Mucosa of gallbladder (tissue), 1 donor: ENCODE measurements at regions not wholly inside any gene's neighbourhood (a gene's known extent, or its start where the extent isn't known, plus 50 kb on each side); places are given as distances from the start of the nearest gene placed in this dataset.
"Not testable (repeated sequence)": the region's sequence is repeated elsewhere in the genome, so short reads cannot be mapped to it uniquely, and the experiment has no call there.

Experiments used
- DNase-seq: peaks from one replicate; pipeline ENCODE4 v3.0.0-alpha.2; 2020; ENCODE audit warnings: low spot score
- donor health status: DM: no; HTN: no; CAD: no.

DNA sequence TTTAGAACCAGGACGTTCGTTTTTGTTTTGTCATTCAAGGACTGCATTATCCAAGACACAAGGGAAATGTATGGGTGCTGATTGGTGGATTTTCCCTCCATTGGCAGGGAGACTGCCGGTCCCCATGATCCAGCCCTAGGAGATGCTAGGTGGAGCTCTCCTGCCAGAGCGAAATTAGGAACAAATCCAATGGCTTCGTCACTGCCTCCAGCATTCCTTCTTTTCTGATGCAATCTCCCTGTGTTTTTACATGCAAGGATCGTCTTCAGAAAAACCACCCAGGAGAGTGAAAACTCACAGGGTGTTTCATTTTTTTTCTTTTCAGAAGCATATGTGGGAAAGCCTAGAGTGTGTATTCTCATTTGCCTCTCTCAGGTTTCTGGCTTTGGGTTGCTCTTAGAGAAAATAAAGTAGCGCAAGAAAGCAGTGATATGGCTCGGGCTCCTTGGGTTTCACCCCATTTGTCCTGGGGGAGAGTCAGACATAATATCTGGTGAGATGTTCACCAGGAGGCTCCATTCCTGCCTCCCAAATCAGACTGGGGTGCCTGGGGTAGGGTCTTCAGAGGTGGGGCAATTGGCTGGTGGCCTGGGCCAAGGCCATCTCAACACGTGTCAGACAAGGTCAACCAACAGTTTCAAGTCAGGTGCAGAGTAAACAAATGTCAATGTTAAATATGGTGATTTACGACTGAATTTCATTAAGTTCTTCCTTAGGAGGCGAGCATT is 450.9 kb upstream of the MKI67 start:
- no peak for DNase-seq

DNA sequence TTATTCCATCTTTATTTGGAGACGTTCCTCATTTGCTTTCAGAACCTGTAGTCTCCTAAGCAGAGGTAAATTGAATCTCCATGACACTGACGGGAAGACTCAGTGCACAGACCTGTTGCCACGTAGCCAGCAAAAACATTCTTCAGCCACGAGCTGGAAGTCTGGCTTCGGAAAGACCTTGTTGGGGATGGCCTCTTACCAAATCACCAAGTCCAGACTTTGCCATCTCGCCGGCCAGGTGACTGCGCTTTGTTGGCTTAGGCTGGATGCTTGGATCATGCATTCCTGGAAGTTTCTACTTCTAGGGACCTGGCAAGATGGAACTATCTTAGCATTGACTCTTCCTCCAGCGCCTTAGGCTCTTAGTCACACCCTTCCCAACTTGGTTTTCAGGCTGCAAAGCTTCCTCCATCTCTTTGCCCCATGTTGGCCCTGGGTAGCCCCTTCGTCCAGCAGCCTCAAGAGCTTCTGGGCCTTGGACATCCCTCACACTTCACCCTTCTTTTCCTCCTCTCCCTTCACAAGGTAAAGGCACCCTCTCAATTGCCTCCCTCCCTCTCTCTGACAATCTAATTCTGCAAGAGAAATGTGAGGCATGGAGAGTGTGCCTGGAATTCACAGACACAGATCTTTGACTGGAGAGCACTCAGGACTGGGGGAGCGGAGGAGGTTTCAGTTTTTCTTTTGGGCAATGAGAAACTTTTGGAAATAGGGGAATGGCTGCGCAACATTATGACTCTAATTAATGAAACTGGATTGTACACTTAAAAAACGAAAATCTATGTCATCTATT is 451.9 kb upstream of the MKI67 start:
- no peak for DNase-seq

DNA sequence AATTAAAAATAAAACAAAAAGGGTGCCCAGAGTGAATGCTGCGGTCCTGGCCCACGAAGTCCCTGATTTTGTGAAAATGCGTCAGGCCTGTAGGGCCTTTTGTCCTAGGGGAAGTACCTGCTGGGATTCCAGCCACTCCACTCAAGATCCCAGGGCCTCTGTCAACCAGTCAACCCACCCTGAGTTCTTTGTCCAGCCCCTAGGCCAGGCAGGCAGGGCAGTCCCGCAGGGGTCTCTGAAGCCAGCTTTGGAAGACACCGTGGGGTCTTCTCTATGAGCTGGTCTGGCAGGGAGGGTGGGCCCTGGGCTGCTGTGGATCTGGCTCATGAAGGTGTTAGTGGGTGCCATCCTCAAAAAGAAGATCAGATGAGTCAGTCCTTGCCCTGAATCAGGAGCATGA is 452.5 kb upstream of the MKI67 start:
- DNase-seq = no peak

DNA sequence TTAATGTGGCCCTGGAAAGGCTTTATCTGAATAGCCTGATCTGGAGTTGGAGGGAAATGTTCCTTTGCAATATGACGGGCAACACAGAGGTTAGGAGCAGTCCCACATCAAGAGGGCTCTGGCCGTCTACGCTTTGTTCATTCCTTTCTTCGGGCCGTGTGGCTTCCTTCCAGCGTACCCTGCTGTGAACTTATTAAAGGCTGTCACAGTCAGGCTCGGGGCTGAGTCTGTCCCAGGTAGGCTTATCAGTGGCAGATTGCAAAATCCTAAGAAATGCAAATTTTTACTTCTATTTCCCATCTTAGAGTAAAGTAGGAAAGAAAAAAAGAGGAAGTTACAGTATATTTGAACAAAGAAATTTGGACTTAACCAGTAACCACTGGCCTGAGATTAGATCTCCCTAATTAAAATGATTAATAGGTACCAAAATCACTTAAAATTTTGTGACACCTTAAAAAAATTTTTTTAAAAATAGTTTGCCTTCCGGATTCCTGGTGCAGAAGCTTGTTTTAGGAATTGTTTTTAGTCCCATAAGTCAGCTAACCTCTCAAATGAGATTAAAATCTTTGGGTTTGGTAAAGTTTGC is 453.1 kb upstream of the MKI67 start:
- DNase-seq = no peak

DNA sequence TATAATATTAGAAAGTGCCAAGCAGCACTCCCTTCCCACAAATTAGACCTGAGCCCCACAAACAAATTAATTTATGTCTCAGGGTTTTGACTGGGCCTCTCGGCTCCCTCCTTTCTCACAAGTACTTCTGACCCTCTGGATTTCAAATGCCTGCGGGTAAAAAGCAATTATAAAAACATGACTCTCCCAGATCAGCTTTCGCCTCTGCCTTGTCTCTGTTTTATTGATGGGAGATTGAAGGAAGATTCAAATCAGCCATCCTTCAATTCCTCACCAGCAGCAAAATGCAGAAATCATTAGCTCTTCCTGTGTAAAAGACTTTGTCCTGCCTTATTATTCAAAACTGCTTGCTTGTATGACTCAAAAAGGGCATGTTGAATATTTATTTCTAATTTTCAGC is 453.7 kb upstream of the MKI67 start:
- no peak for DNase-seq

DNA sequence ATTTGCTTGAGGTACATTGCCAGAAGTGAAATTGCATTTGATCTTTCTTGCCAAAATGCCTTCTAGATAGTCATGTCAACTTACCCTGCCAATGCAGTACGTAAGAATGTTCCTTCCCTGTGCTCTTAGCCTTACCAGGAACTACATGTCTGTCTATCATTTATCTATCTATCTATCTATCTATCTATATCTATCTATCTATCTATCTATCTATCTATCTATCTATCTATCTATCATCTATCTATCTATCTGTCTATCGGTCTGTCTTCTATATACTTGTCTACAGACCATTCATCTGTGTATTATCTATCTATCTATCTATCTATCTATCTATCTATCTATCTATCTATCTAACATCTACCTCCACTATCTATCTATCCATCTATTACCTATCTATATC is 456.9 kb upstream of the MKI67 start:
- DNase-seq = not testable (repeated sequence)

DNA sequence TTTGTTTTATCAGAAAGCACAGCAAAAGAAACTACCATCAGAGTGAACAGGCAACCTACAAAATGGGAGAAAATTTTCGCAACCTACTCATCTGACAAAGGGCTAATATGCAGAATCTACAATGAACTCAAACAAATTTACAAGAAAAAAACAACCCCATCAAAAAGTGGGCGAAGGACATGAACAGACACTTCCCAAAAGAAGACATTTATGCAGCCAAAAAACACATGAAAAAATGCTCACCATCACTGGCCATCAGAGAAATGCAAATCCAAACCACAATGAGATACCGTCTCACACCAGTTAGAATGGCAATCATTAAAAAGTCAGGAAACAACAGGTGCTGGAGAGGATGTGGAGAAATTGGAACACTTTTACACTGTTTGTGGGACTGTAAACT is 460.4 kb upstream of the MKI67 start:
- not testable (repeated sequence) for DNase-seq

DNA sequence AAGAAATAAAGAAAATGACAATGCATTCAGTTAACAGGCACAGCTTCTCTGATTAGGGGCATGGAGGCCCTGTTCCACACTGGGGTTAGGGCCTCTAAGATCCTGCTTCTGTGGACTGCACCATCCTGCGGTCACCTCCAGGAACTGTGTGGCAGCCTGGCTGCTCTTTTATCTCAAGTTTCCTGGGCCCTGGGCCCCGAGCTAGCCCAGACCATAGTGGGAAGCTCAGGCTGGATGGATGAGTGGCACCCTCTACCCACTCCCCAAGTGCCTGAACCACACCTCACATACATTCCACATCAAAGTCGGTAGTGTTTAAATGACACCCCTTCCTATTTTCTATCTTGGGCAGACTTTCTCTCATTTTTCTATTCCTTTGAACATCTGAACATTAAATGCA is 461.5 kb upstream of the MKI67 start:
- no peak for DNase-seq

DNA sequence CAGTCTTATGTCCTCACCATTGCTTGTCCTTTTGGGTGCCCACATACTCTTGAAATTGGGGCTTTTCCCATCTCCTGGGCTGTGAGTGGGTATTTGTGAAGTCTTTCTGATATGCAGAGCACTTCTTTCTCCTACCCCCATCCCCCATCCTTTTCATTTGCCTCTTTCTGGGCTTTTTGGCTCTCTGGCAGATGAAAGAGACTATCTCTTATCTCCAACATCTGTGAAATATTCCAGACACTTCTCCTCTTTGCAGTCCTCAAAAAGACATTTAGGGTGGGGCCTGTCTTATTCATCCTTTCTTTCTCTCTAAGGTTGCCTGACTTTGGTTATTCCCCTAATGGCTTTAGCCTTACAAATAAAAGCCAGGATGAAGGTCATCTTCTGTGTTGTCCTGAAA is 462.2 kb upstream of the MKI67 start:
- no peak for DNase-seq

DNA sequence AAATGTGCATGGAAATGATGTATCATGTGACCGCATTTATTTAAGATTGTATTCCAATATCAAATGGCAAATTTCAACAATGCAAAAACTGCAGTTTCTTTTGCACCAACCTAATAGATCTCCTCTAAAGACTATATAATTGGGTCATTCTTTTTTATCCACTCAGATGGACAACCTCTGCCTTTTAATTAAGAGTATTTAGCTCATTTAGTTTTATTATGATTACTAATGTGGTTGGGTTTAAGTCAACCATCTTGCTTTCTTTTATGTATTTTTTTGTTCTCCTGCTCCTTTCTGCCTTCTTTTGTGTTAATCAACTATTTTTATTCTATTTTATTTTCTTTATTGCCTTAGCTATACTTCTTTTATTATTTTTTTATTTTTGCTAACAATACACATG is 468.5 kb upstream of the MKI67 start:
- no peak for DNase-seq

DNA sequence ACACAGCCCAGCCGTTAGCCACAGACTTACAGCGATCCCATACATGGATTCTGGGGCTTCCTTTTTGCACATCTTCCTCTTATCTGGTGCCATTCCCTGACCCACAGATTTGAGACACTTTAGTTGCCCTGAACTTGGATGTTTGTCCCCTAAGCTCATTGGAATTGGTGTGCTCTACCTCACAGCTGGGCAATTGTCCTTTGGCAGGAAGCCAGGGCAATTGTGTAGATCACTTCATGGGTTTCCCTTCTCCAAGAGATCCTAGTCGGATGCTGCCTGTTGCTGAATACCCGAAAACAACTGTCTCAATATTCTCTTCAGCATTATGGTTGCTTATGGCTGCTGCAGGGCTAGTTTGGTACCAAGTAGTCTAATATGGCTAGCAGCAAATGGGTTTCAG is 470.7 kb upstream of the MKI67 start:
- no peak for DNase-seq

DNA sequence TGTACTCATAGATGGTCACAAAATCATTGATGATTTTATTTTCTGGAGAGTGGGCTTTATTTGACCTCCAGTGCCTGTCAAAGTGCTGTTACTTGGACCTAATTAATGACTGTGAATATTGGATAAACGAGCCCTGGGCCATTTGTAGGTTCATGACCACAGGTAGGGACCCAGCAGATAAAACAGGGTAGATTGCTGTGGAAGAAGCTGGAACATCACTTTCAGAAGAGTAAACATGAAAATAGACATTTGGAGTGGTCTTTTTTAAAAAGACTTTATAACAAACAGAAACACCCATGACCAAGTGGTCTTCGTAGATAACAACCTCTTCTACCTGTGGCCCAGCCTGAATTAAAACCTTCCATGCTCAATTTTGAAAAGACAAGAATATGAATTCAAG is 472.8 kb upstream of the MKI67 start:
- no peak for DNase-seq

DNA sequence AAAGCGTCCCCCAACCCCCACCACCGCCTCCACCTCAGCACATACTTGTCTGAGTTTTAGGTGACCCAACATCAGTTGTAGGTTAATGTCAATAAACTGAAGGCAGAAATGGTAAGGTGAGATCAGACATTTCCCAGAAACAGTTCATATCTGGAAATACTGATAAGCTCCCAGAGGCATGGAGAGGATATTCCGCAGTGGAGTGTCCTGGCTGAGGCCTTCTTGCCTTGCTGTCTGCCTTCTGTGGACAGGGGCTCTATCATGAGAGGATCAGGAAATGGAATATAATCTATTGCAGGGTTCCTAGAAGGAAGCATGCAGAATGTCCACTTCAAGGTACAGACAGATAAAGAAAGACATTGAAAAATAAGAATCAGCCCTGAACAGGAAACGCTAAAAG is 473.3 kb upstream of the MKI67 start:
- DNase-seq = no peak

DNA sequence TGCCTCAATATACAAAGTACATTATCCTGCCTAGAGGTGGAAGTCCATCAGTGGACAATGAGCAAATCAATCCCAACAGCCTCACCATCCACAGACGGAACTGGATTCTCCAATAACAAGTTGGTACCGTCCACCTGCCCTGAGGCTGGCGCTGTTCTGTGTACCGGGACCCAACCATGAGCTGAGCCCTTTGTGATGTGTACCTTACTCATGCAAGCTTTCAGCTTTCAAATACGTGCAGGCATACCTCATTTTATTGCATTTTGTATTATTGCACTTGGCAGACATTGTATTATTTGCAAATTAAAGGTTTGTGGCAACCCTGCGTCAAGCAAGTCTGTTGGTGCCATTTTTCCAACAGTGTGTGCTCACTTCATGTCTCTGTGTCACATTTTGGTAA is 476.0 kb upstream of the MKI67 start:
- DNase-seq = no peak

DNA sequence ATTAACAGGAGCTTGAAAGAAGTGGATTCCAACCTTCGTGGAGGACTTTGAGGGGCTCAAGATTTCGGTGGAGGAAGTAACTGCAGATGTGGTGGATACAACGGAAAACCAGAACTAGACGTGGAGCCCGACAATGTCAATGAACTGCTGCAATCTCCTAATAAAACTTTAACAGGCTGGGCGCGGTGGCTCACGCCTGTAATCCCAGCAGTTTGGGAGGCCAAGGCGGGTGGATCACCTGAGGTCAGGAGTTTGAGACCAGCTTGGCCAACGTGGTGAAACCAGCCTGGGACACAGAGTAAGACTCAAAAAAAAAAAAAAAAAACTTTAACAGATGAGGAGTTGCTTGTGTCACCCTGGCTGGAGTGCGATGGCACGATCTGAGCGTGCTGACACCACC is 477.8 kb upstream of the MKI67 start:
- no peak for DNase-seq

DNA sequence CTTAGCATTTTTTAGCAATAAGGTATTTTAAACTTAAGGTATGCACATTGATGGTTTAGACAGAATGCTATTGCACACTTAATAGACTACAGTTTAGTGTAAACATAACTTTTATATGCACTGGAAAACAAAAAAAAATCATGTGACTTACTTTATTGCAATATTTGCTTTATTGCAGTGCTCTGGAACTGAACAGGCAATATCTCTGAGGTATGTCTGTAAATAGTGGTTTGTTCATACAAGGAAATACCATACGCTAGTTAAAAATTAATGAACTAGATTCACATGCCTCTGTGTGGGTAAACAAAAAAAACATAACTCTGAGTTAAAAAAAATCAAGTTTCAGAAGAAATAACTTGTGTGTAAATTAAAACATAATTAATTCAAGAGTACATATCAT is 479.0 kb upstream of the MKI67 start:
- no peak for DNase-seq

DNA sequence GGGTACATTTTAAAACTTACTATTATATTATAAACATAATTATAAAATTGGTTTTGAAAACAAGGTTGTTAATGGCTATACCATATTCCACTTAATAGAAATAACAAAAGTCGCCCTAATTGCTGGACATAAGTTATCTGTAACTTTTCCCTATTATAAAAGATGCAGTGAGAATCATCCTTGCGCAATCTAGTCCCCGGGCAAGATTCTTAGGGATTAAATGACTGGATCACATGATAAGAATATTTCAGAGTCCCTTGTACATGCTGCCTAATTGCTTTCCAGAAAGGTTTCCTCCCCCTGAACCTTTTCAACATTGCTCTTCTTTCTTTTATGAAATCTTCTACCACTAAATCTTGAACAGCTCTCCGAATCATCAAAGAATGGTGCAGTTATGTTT is 479.8 kb upstream of the MKI67 start:
- DNase-seq = no peak

DNA sequence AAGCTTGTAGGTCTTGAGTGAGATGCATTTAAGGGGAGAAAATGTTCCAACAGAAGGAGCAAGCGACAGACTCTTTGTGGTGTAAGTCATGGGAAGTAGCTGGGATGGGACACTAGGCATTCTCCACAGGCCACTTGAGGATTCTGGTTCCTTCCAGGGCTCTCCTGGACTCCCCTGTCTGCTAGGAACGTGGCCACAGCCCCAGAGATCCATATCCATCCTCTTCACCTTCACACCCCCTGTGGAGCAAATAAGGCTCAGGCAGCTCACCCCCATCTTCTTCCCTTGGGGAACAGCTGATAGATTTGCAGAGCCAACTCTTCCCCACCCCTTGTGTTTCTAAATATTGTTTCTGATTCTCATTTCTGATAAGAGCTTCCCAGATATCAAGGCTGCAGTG is 482.6 kb upstream of the MKI67 start:
- no peak for DNase-seq

DNA sequence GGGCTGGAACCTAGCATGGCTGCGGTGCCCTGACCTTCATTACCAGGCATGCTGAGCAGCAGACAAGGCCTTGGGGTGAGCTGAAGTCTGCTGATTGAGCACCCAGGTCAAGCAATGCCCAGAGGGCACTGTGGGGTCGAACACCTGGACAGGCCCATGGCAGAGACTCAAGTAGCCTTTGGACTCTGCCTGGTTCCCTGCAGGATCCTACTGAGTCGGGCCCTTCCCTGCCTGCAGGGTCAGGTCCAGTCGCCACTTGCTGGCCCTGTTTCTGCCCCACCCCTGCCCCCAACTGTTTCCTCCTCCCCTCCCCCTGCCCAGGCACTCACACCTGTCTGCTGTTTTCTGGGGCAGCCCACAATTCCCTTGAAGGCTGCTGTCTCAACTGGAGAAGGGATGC is 483.2 kb upstream of the MKI67 start:
- DNase-seq = peak; percentile 44

DNA sequence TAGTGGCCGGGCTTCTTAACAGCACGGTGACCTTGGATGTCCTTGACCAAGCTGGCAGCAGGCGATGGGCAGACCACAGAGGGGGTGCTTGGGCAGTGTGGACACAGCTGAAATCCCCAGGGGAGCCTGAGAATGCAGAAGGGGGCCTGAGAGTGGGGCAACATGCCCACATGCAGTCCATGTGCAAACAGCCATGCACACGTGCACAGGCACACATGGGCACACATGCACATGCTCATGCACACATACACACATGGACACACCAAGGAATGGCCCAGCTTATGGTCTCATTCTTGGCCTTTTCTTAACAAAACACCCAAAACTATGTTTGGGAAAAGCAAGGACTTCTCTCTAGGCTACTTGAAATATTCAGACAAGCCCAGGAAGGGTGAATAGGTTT is 483.9 kb upstream of the MKI67 start:
- DNase-seq = no peak

DNA sequence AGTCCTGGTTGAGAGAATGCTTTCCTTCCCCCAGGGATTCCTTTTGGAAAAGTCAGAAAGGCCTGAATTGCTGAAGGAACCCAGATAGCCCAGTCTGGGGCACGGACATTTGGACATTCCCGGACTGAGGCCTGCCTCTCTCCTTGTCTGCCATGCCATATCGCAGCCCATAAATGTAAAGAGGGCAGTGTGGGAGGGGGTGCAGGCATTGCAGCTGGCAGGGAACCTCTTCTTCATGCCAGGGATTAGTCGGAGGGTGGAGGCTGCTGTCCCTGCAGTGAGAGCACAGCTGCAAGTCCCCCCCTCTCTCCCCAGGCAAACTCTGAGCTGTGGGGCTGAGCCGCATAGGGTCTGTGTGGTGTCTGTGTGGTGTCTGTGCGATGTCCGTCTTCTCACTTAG is 486.0 kb upstream of the MKI67 start:
- DNase-seq = no peak

DNA sequence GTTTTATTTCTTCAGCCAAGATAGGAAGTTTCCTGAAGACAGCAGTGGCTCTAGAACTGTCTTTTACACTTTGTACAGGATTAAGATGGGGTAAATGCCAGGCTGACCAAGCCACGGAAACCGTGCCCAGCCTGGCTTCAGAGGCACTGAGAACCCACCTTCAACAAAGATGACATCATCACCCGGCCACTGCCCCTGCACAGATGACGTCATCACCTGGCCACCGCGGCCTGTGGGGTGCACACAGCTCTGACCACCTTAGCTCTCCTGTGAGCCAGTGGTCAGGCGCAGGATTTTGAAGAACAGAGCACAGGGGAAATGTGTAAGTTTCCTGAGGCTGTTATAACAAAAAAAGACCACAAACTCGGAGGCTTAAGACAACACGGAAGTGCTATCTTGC is 486.4 kb upstream of the MKI67 start:
- DNase-seq = no peak

DNA sequence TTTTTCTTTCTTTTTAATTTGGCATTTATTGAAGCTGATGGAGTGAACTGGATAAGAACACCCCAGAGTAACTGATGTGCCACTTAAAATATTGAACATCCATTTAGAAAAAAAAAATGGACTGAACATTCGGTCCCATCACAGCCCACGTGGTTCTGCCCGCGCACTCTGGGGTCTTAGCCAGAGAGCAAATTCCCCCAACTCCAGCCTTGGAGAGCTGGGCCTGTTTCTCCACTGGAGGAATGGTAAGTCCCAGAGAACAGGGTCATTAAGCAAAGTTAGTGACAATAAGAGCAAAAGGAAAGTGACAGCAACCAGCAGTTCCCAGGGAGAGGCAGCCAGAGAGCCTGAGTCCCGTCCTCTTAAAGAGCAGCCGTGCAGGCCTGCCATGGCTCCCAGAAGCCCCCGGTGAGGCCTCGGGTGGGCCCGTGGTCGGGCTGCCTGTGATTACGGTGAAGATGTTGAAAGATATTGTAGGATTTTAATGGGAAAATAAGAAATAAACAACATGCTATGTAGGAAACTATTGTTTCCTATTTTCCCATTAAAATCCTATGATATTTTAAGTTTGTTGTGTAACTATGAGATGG is 487.9 kb upstream of the MKI67 start:
- no peak for DNase-seq
